ENCODE measurements at regions not wholly inside any gene's neighbourhood (a gene's known extent, or its start where the extent isn't known, plus 50 kb on each side); places are given as distances from the start of the nearest gene placed in this dataset.

GRCh38 chr7:155162422-155162821 lies 92.3 kb downstream of the HTR5A start:
- FAIRE-seq, result no peak
- ChIA-PET CTCF (no interaction called here), POLR2A (no interaction called here)
- TF ChIP-seq POLR2A (IDR thresholded peaks at IDR 0.05; ENCODE audit: low read depth, low read length) (no peak), CTCF (IDR thresholded peaks at IDR 0.05; ENCODE audit: extremely low read depth in 1 of 2, insufficient read depth in 1 of 2, low read depth in 1 of 2, low read length in 2 of 2) (no peak), MAX (IDR thresholded peaks at IDR 0.05; ENCODE audit: insufficient read depth, insufficient read length) (no peak), MYC (IDR thresholded peaks at IDR 0.05; ENCODE audit: low read depth, low read length) (no peak), JUN (IDR thresholded peaks at IDR 0.05; ENCODE audit: borderline replicate concordance, insufficient read depth, insufficient read length, low read depth) (no peak), GATA2 (IDR thresholded peaks at IDR 0.05; ENCODE audit: insufficient read depth, insufficient read length, low read depth, low read length) (no peak), POLR2AphosphoS5 (IDR thresholded peaks at IDR 0.05; ENCODE audit: insufficient read depth, low read depth, low read length) (no peak)
- no peak overlapping the region for H3K4me3 ChIP-seq (replicated peaks in 1 of 3; ENCODE audit: insufficient read depth in 1 of 3, low read depth in 1 of 3, low read length in 3 of 3)
- no peaks in the 10 kb centered on the region for H3K4me1 ChIP-seq (ENCODE audit: control insufficient read depth, extremely low read depth, insufficient read depth, low read length)
- no peaks in the 10 kb centered on the region for H3K9me1 ChIP-seq (replicated peaks; ENCODE audit: control insufficient read depth, extremely low read depth, insufficient read depth, low read length)
- H3K27me3 ChIP-seq (ENCODE audit: control insufficient read depth in 2 of 2, insufficient read depth in 2 of 2, low read length in 2 of 2), result peaks cover 0 to 1% of the 10 kb centered on the region in 2 experiments
- no peaks in the 10 kb centered on the region for H3K36me3 ChIP-seq (ENCODE audit: control insufficient read depth in 2 of 2, extremely low read depth in 1 of 2, insufficient read depth in 2 of 2, low read length in 2 of 2)
- no peaks in the 10 kb centered on the region for H3K79me2 ChIP-seq (ENCODE audit: control insufficient read depth, insufficient read depth, low read length)
- no peak overlapping the region for H3K4me2 ChIP-seq (ENCODE audit: insufficient read depth, low read length)
- no peak overlapping the region for H3K9ac ChIP-seq (replicated peaks; ENCODE audit: extremely low read depth, insufficient read depth, low read length)
- DNase-seq (ENCODE audit: low read depth, low spot score), result no peak
- H3K9me3 ChIP-seq (replicated peaks; ENCODE audit: control insufficient read depth, insufficient read depth, low read length), result no peaks in the 10 kb centered on the region
- no TSS peak for BruUV-seq (replicated peaks)
- no peak overlapping the region for H2AFZ ChIP-seq (ENCODE audit: low read depth, low read length)
- intact Hi-C loops (cut with micrococcal nuclease) (no loop called here), dilution Hi-C loops (cut with MboI; ENCODE audit: extremely low pct_ligation_motif_present, low sequenced_read_pairs) (no loop called here)
- H4K20me1 ChIP-seq (replicated peaks; ENCODE audit: control insufficient read depth, extremely low read depth, insufficient read depth, low read length), result no peaks in the 10 kb centered on the region
- no peak overlapping the region for H3K27ac ChIP-seq (ENCODE audit: insufficient read depth, low read depth, low read length)

GRCh38 chr7:155163696-155164095 lies 93.6 kb downstream of the HTR5A start:
- H3K27me3 ChIP-seq (ENCODE audit: control insufficient read depth in 2 of 2, insufficient read depth in 2 of 2, low read length in 2 of 2), result peaks cover 0 to 1% of the 10 kb centered on the region in 2 experiments
- no peak for DNase-seq (ENCODE audit: low read depth, low spot score)
- intact Hi-C loops (cut with micrococcal nuclease) (no loop called here), dilution Hi-C loops (cut with MboI; ENCODE audit: extremely low pct_ligation_motif_present, low sequenced_read_pairs) (no loop called here)
- H3K9ac ChIP-seq (replicated peaks; ENCODE audit: extremely low read depth, insufficient read depth, low read length), result no peak overlapping the region
- no peaks in the 10 kb centered on the region for H4K20me1 ChIP-seq (replicated peaks; ENCODE audit: control insufficient read depth, extremely low read depth, insufficient read depth, low read length)
- no peaks in the 10 kb centered on the region for H3K79me2 ChIP-seq (ENCODE audit: control insufficient read depth, insufficient read depth, low read length)
- H3K4me1 ChIP-seq (ENCODE audit: control insufficient read depth, extremely low read depth, insufficient read depth, low read length), result no peaks in the 10 kb centered on the region
- ChIA-PET POLR2A (no interaction called here), CTCF (no interaction called here)
- no peaks in the 10 kb centered on the region for H3K36me3 ChIP-seq (ENCODE audit: control insufficient read depth in 2 of 2, extremely low read depth in 1 of 2, insufficient read depth in 2 of 2, low read length in 2 of 2)
- no peak overlapping the region for H2AFZ ChIP-seq (ENCODE audit: low read depth, low read length)
- H3K9me3 ChIP-seq (replicated peaks; ENCODE audit: control insufficient read depth, insufficient read depth, low read length), result no peaks in the 10 kb centered on the region
- TF ChIP-seq POLR2AphosphoS5 (IDR thresholded peaks at IDR 0.05; ENCODE audit: insufficient read depth, low read depth, low read length), result no peak
- TF ChIP-seq MAX (IDR thresholded peaks at IDR 0.05; ENCODE audit: insufficient read depth, insufficient read length), result no peak
- TF ChIP-seq MYC (IDR thresholded peaks at IDR 0.05; ENCODE audit: low read depth, low read length), result no peak
- TF ChIP-seq EZH2 (IDR thresholded peaks at IDR 0.05; ENCODE audit: borderline replicate concordance, low read depth, low read length, severe bottlenecking), result no peak
- TF ChIP-seq POLR2A (IDR thresholded peaks at IDR 0.05; ENCODE audit: low read depth, low read length), result no peak
- TF ChIP-seq CTCF (IDR thresholded peaks at IDR 0.05; ENCODE audit: extremely low read depth in 1 of 2, insufficient read depth in 1 of 2, low read depth in 1 of 2, low read length in 2 of 2), result no peak
- no peak for TF ChIP-seq JUN (IDR thresholded peaks at IDR 0.05; ENCODE audit: borderline replicate concordance, insufficient read depth, insufficient read length, low read depth)
- no peak for TF ChIP-seq FOS (IDR thresholded peaks at IDR 0.05; ENCODE audit: borderline replicate concordance, insufficient read depth, low read length)
- TF ChIP-seq GATA2 (IDR thresholded peaks at IDR 0.05; ENCODE audit: insufficient read depth, insufficient read length, low read depth, low read length), result no peak
- no peak overlapping the region for H3K4me3 ChIP-seq (replicated peaks in 1 of 3; ENCODE audit: insufficient read depth in 1 of 3, low read depth in 1 of 3, low read length in 3 of 3)
- H3K4me2 ChIP-seq (ENCODE audit: insufficient read depth, low read length), result no peak overlapping the region
- no peaks in the 10 kb centered on the region for H3K9me1 ChIP-seq (replicated peaks; ENCODE audit: control insufficient read depth, extremely low read depth, insufficient read depth, low read length)
- no peak overlapping the region for H3K27ac ChIP-seq (ENCODE audit: insufficient read depth, low read depth, low read length)
- no peak for FAIRE-seq
- BruUV-seq (replicated peaks), result no TSS peak
